DMS79 treated with DMSO at 0.1 percent for 48 hours (cell line): ENCODE measurements at regions not wholly inside any gene's neighbourhood (a gene's known extent, or its start where the extent isn't known, plus 50 kb on each side); places are given as distances from the start of the nearest gene placed in this dataset.

Experiments
- DNase-seq: peaks from one replicate; lab custom pipeline; 2025; lab: John Stamatoyannopoulos, UW

DNA sequence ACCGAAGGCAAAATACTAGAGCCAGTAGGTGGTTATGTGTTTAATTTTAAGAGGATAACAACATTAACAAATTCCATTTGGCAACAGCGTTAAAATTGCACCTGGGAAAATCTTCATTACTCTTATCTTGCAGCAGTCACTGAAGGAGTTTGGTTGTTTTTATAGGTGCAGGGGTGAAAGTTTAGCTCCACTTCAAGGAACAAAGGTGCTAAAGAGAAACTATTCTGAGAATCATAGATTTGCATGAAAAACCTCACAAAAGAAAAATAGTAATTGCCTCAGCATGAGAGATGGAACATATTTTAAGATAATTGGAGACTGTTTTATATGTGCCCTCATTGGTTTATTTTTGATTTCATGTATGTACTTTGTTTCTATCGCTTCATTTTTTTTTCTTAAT is 444.4 kb downstream of the UTRN start:
- no peak for DNase-seq

DNA sequence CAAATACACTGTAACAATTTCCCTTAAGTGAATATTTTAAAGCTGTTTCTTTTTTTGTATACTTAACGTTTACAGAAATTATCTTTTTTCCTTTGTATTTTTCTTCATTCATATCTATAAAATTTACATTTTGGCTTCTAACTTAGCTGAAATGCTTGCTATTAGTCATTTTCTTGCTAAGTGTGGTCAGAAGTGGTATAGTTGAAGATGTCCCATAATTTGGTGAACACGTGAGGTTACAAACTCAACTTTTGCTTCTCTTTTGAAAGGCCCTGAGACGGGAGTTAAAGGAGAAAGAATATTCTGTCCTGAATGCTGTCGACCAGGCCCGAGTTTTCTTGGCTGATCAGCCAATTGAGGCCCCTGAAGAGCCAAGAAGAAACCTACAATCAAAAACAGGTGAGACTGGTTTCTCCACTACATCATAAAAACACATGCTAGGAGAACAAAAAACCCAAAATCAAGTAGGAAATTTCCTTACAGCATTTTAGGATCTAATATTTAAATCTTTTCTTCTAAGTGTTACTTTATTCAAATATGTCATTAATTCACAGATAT is 445.0 kb downstream of the UTRN start:
- DNase-seq, result no peak

DNA sequence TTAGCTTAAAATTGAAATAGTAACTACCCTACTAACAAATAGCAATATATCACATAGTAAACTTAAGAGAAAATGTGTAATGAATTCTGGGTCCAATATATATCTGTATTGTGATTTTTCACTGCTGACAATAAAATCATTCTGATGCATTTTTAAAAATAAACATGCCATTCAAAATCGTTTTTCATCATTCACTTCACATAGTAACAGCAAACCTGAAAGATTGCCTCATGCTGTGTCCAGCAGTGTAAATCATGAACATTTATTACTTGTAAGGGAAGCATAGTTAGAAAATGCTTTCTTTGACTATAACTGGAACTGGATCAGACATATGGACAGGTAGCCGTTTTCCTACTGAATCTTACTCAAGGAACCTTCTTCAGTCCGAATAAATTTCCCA is 446.1 kb downstream of the UTRN start:
- DNase-seq, result no peak

DNA sequence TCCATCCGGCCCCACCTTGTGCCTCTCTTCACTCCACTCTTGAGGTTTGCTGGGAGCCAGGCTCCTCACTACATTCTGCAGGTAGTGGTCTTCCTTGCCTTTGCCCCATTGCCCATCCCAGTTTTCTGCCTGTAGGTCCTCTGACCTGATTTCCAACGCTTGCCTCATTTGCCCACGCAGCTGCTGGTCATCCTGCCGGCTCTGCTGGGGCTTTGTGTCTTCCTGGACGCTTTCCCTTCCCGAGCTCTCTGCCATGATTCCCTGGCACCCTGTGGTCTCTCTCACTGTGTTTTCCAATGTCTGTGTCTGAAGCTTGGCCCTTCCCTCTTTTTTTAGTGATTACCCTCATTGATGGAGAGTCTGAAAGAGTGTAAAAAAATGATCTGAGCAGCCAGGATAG is 451.6 kb downstream of the UTRN start:
- DNase-seq, result no peak

DNA sequence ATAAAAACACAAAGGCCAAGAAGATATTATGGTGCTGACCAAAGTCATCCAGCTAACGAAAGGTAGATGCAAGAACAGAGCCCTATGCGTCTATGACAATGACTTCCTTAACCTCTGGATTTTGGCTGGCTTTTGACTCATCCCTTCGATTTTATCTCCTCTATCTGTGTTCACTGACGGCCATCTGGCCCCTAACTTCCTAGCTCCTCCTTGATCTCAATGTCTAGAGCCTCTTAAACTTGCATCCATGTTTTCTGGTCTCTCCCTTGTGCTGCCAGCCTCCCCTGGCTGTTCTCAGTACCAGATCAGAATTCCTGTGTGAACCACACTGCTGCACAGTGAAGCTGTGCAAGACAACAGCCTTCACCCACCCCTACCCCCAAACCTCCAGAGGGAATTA is 452.9 kb downstream of the UTRN start:
- DNase-seq, result no peak

DNA sequence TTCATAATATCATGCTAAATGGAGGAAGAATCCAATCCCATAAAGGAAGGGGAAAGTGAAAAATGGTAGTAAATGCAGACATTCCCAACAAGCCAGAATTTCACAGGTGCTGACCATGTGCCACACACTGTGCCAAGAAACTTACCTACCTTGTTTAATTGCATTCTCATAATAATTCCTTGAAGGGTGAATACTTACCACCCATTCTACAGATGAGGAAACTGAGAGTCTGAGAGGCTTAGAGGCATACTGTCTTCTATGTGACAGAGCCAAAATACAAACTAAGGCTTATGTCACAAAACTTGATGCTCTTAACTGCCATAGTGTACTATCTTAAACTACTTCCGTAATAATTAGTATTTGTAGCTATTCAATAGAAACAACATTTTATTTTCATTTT is 454.7 kb downstream of the UTRN start:
- DNase-seq, result no peak

DNA sequence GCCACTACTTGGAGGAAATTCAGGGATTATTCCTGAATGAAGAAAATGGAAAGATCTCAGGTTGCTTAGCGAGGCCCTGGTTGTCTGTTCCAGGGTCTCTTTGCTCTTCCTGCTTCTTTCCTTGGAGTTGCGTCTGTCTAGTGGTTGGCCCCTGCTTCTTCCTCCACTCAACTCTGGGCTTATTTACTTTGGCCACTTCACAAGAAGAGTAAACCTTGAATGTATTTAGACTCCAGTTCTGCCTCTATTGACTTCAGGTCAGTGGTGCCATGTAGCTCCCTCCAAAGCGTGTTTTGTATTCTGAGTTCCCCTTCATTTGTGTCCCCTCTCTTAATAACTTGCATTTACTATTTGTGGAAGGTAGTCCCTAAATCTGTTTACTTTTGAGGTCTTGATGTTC is 456.5 kb downstream of the UTRN start:
- no peak for DNase-seq

DNA sequence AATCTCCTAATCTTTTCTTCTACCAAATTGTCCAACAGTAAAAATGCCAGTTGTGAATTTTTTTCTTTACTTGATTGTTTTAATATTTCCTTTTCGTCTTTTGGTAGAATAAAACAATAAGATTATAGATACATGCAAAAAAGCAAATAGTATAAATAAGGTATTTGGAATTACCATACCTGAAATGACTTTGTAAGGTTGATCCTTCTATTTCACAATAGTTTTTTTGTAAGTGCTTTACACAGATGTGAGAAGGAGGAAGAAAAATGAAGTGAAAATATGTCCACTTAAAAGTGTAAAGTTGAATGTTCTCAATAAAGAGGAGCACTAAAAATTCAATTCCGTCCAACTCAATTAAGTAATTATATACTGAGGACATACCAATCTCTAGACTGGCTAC is 457.6 kb downstream of the UTRN start:
- no peak for DNase-seq

DNA sequence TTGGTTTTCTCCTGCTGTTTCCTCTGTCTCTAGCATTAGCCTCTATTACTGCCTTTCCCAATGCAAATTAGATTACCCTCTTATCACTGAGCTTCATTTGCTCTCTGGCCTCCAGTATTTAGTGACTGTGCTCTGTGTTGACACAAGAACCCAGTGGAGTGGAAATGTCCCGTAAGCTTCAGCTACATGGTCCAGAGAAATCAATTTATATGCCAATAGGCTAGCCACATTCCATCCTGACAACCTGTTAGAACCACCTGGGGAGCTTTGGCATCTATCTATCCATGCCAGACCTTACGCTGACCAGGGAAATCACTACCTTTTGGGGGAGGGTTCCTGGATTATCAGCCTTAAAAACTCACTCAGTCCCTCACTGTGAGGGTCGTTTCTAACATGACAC is 459.6 kb downstream of the UTRN start:
- no peak for DNase-seq

DNA sequence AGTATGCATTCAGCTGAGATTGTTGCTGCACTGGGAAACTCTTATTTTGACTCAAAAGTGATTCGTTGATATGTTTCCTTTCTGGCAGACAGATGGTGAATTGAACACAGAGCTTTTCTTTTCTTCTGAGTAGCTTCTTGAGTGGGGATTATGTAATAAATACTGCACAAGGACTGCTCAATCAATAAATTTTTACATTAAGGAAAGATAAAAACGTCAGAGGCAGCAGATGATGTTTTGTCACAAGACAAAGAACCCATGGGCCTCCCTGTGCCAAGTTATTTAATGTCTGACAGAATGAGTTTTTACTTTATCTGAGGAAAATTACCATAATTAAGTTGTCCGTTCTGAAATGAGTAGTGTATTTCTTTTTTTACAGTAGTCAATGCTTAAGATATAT is 460.3 kb downstream of the UTRN start:
- no peak for DNase-seq

DNA sequence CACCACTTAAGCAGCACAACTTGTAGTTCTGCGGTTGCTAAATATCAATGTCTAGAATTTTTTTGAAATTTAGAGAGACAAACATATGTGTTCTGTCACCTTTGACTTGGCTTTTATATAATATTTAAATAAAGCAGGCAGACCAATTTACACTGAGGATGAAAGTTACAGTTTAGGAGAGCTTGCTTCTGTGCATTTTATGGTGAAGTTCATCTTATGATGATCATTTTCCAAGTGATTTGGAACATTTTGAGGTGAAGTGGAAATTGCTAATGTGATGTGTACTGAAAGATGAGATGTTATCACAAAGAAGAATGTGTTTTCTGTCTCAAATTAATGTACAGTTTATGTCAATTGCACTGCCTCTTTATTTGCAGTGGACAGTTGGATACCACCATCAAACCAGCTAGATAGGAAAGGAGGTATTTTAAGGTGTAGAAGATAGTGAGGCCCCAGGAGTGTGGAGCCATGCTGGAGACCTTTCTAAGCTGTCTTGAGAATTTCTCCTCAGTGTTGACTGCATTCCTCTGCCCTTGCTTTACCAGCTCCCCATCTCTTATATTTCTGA is 461.9 kb downstream of the UTRN start:
- DNase-seq, result no peak

DNA sequence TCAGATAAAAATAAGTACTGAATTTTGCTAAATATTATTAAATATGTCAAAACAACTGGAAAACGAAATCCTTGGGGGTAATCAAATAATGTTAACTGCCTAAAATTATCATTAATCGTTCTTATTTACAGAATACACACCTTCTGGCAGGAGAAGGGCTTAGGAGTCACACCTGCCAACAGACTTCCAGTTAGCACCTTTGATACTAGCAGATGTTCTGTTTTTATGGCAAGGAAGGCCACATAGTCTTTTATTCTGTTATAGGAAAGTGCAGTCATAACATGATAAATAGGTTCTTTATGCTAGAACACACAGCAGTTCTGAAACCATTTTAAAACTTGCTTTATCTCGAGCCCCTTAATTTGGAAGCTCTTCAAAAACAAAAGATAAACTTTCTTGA is 464.1 kb downstream of the UTRN start:
- no peak for DNase-seq

DNA sequence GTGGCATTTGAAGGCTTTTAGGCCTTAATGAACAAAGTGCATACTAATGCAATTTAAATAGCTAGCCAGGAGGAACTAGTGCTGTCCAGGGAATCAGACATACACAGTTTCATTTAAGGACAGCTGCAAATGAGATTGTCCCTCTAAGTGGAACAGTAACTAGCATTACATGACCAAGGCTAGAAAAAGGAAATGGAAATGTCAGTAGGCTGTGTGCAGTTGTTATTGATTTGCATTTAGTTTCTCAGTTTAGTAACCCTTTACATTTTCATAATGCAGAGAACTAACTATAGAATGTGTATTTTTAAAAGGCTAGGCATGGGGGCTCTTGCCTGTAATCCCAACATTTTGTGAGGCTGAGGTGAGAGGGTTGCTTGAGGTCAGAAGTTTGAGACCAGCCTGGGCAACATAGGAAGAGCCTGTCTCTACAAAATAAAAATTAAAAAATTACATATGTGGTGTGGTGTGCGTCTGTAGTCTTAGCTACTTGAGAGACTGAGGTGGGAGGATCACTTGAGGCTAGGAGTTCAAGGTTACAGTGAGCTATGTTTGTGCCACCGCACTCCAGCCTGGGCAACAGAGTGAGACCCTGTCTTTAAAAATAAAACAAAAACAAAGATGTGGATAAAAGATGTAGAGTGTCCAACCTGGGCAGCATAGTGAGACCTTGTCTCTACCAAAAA is 468.0 kb downstream of the UTRN start:
- DNase-seq, result no peak

DNA sequence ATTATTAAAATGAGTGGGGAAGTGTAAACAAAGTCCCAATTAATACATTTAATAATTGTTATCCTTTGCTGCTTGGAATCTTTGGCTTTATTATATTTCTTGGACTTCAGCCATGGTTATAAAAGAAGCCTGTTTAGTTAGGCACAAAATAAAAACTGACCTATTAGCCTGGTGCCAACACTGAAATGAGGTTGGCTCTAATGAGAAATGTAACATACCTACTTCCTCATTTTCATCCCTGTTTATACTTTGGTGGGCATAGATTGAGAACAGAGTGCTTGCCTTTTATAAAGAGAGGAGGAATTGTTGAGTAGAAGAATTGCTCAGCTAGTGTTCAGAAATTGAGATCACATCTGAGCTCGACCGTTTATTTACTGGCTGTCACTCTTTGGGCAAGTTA is 471.3 kb downstream of the UTRN start:
- no peak for DNase-seq

DNA sequence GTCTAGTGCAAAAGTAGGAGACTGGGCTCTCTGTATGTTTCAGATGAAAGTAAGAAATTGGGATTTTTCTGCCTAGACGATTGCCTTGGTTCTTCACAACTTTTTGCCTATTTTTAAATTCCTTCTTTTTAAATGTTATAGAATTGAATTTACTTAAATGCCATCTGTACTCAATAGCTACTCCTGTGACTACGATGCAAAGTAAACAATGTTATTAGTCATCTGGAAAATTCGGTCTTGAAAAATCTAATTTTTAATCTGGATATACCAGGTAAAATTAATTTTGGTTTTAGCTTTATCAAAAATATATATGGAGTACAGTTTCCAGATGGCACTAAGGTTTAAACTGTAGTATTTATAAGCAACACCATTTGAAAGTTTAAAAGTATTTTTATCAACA is 472.2 kb downstream of the UTRN start:
- no peak for DNase-seq

DNA sequence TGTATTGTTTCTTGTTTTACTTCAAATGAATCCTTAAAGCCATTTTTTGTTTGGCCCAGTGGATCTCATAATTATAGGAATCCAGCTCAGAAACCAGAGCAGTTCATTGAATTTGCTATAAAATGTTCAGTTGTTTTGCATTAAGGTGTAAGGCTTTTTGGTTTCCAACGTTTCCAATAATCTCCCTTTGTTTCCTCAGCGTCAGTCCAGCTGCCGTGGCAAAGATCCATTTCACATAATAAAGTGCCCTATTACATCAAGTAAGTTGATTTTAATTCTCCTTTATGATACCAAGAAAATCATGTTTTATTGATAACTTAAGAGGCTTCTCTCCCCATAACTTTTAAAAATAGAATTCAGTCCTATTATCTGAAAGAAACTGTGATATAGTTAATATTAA is 472.6 kb downstream of the UTRN start:
- no peak for DNase-seq

DNA sequence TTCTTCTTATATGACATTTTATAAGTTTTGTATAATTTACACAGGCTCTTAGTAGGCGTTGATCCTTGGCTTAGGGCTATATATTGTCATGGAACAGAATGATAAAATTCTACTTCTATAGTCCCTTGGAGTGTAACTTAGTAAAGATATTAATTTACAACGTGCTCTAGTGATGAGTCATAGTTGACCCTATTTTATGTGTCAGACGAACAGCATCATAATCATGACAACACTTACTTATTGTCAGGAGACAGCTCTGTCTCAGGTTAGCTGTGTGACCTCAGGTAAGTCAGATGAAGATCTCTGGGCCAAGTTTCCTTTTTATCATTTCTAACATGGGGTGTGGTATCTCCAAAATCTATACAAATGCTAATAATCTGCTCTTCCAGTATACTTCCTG is 473.5 kb downstream of the UTRN start:
- DNase-seq, result no peak

DNA sequence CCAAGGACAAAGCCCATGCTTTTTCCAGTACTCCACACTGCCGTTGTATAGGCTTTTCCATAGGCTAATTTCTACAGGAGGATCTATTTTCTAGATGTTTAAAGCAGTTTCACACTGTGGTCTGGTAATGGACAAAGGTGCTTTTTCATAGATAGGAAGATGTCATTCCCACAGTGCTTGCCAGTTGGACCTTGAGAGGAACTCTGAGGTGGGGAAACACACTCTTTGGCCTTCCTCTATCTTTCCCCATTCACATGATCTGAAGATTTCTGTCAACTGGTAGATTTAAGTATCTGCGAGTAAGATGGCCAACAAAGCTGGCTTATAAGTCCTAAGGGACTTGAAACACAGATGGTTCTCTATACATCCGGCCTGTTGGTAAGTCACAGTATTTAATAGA is 477.3 kb downstream of the UTRN start:
- no peak for DNase-seq

DNA sequence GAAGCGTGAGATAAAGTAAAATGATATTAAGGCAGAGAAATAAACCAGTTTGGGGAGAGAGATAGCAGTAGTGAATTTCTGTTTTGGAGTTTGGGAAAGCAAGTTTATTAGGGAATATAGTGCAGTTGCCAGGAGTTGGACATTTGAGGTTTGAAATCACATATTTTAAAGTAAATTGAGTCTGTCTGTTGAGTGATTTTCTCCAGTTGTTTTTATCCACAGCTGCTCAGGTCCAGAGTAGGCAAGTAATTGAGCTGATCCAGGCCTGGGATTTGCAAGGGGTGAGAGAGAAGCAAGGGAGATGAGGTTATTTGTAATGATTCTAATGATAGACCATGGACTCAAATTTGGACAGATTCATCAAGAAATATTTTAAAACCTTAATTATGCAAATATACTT is 481.9 kb downstream of the UTRN start:
- no peak for DNase-seq

DNA sequence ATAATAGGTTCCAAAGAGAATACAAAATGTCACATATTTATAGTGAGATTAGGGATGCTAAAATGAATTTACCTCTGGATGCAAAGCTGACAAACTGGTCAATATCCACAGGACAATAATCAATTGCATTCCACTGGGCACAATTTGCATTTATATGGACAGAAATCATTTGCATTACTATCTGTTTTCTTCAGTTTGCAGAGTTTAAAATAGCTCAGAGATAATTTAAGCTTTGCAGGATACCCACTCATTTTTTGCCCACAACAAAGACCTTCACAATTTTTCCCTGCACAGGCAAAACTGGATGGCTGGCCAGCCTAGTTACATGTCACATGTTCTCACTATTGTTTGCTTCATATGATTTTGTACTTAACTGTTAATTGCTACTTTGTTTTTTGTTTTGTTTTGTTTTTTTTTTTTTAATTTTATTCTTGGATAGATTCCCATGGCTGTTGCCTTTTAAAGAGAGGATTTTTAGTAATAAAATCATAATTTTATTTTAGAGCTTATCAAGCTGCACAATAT is 483.5 kb downstream of the UTRN start:
- DNase-seq, result no peak

DNA sequence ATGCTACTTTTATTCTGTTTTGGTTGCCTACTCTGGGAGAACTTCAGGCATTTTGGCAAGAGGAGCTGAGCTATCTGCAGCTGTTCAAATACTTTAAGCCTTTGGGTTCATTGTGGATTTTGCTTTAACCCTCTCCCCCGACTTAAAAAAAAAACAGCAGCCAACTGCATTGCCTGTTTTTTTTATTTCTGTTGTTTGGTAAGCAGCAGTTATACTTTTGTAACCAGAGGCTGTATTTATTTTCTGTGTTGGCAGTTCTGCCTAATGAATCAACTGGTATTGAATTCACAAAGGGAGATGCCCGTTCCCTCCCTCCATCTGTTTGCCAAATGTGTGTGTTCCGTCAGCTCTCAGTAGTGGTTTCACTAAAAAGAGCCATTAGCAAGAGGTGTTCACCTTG is 484.0 kb downstream of the UTRN start:
- DNase-seq, result no peak

DNA sequence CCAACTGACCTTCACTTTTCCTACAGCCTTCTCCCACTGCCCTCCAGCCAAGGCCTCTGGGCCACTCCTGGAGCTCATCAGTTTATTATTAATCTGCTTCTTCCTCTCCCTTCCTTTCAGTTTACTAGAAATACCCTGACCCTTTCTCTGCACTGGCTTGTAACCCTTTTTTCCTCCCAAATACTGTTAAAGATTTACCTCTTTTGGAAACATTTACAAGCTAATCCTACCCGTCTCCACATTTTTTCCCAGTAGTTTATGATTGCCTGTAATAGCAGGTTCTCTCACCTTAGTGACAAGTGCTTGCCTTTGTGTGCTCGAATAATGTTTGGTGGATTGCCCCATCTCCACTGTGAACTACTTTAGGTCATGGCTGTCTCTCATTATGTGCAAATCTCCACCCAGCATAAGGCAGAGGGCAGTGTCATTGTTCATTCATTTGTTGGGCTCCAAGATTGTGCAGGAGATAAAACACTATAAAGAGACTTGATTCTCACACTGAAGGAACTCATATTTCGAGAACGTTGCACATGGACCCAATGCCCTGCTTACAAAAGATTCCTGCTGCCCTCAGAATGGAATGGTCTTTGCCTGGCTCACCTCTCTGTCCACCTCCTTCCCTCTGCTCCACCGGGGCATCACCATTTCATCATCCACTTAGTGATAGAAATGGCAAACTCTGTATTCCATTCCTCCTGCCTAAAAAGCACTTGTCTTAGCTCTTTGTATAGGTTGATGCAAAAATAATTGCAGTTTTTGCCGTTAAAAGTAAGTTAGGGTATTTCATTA is 491.1 kb downstream of the UTRN start:
- no peak for DNase-seq

DNA sequence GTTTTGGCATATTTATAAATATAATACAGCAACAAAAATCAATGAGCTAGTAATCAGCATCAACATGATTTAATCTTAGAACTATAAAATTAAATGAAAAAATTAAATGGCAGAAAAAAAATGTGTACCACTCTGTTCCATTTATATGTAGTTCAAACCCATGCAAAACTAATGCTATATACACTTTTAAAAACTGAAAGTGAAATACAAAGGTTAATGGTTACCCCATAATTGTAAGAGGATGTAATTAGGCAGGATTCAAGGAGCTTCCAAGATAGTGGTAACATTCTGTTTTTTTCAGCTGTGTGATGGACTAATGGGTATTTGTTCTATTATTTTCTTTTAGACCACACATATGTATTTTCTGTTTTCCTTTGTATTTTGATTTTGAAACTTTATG is 492.1 kb downstream of the UTRN start:
- DNase-seq, result no peak
